ENCODE measurements at regions not wholly inside any gene's neighbourhood (a gene's known extent, or its start where the extent isn't known, plus 50 kb on each side); places are given as distances from the start of the nearest gene placed in this dataset.

GRCh38 chr3:168533600-168533999 lies 437.9 kb upstream of the GOLIM4 start:
- H2BK120ac ChIP-seq (ENCODE audit: low read depth, low read length): no peak overlapping the region
- no peaks in the 10 kb centered on the region for H3K27me3 ChIP-seq (ENCODE audit: control insufficient read depth, insufficient read depth, low read length)
- POLR2A ChIA-PET (ENCODE audit: unreplicated experiment): no interaction called here
- no peak overlapping the region for H3K4me2 ChIP-seq (ENCODE audit: low read depth, low read length)
- intact Hi-C loops (cut with micrococcal nuclease) (no loop called here), dilution Hi-C loops (cut with HindIII; ENCODE audit: low sequenced_read_pairs, unreplicated experiment) (no loop called here), in situ Hi-C loops (cut with MboI; ENCODE audit: low sequenced_read_pairs) (no loop called here)
- H2AFZ ChIP-seq (replicated peaks; ENCODE audit: low read length, poor library complexity): no peak overlapping the region
- CTCF ChIA-PET: interaction anchor here (1.7 kb wide), 1 partner anchor 11 kb away, joined by 5 read pairs; no protein-coding TSS in a partner anchor
- WGBS, 2 experiments (ENCODE audit: extremely low coverage in 2 of 2, insufficient read length in 1 of 2): no CpG with 5 or more reads among the region's 2 CpGs
- no peak overlapping the region for H4K8ac ChIP-seq (ENCODE audit: low read depth in 2 of 2, low read length in 2 of 2)
- no peak overlapping the region for H2BK5ac ChIP-seq (ENCODE audit: low read depth, low read length, poor library complexity, severe bottlenecking)
- ATAC-seq (ENCODE audit: low read depth): no peak
- no peak overlapping the region for H2BK15ac ChIP-seq (ENCODE audit: low read depth, low read length)
- H3K27ac ChIP-seq (ENCODE audit: insufficient read depth, low read length): no peak overlapping the region
- H4K20me1 ChIP-seq (ENCODE audit: insufficient read depth, low read length): no peaks in the 10 kb centered on the region
- H4K5ac ChIP-seq (ENCODE audit: low read depth, low read length): no peak overlapping the region
- H2AK9ac ChIP-seq (replicated peaks; ENCODE audit: low read depth, low read length, poor library complexity): no peak overlapping the region
- H3K4ac ChIP-seq (ENCODE audit: low read depth, low read length): no peak overlapping the region
- no peak overlapping the region for H3K23ac ChIP-seq (ENCODE audit: low read depth, low read length)
- no peak overlapping the region for H2AK5ac ChIP-seq (ENCODE audit: low read depth, low read length)
- no peak overlapping the region for H3K4me3 ChIP-seq (ENCODE audit: insufficient read depth, low read depth, low read length)
- no peak overlapping the region for H2BK20ac ChIP-seq (ENCODE audit: low read depth, low read length)
- no peak for TF ChIP-seq RCOR1 (IDR thresholded peaks at IDR 0.05; ENCODE audit: insufficient replicate concordance, low read length)
- H3K9ac ChIP-seq (ENCODE audit: low read depth, low read length): no peak overlapping the region
- no peaks in the 10 kb centered on the region for H3K79me1 ChIP-seq (ENCODE audit: low read depth in 1 of 2, low read length in 2 of 2)
- no peak overlapping the region for H3K18ac ChIP-seq (ENCODE audit: low read depth, low read length)
- no peak overlapping the region for H4K91ac ChIP-seq (ENCODE audit: insufficient read depth, low read depth, low read length)
- no peaks in the 10 kb centered on the region for H3K9me3 ChIP-seq (ENCODE audit: control insufficient read depth, insufficient read depth, low read length)
- H3K4me1 ChIP-seq (ENCODE audit: control insufficient read depth, insufficient read depth, low read length): no peaks in the 10 kb centered on the region
- BruUV-seq (replicated peaks): no TSS peak
- H3K14ac ChIP-seq (replicated peaks; ENCODE audit: low read depth, low read length): no peak overlapping the region
- no peaks in the 10 kb centered on the region for H3K36me3 ChIP-seq (ENCODE audit: control insufficient read depth, insufficient read depth, low read length)
- H3K9me1 ChIP-seq (ENCODE audit: insufficient read depth, low read length): no peaks in the 10 kb centered on the region
- no peak for DNase-seq
- H3K56ac ChIP-seq (ENCODE audit: extremely low read depth, insufficient read depth, low read length): no peak overlapping the region
